PC-3 (cell line): ENCODE measurements at regions not wholly inside any gene's neighbourhood (a gene's known extent, or its start where the extent isn't known, plus 50 kb on each side); places are given as distances from the start of the nearest gene placed in this dataset.

ENCODE experiments used
- ATAC-seq: fragments of 200-7000 bp; cut with Tn5 transposase; 2 replicates; pipeline ENCODE4 v1.9.1; 2020; ENCODE audit warnings: mild to moderate bottlenecking, moderate library complexity
- BruUV-seq: library from RNA; stranded (reverse); fragments of 400-500 nt; replicated peaks from 2 replicates; lab custom pipeline; 2021; lab: Mats Ljungman, UMichigan
- CTCF ChIA-PET: fragments of 300-600 bp; sonication (Branson Sonifier 250); formaldehyde crosslinking; loops from one replicate; lab custom pipeline; 2022; ENCODE audit warnings: antibody characterized with exemption; lab: Charles Lee
- POLR2A ChIA-PET: fragments of 300-600 bp; sonication (Branson Sonifier 250); formaldehyde crosslinking; loops from one replicate; lab custom pipeline; 2022; ENCODE audit warnings: antibody characterized with exemption; ENCODE audit not compliant: unreplicated experiment; lab: Charles Lee
- DNase-seq: peaks from one replicate; pipeline ENCODE4 v3.0.0-alpha.2; 2015
- H2AFZ ChIP-seq: fragments of 300-600 bp; sonication (generic); 2 replicates; pipeline ENCODE4 v1.6.0; 2016; ENCODE audit warnings: antibody characterized with exemption, low read length
- H3F3A ChIP-seq: fragments of 300-600 bp; sonication (generic); one replicate; pipeline ENCODE4 v1.6.0; 2017; ENCODE audit warnings: antibody characterized with exemption, low read length, control low read depth, mild to moderate bottlenecking; ENCODE audit not compliant: unreplicated experiment
- H3K27ac ChIP-seq: fragments of 300-600 bp; sonication (generic); 2 replicates; pipeline ENCODE4 v1.5.1; 2016; ENCODE audit warnings: mild to moderate bottlenecking, low read length
- H3K27me3 ChIP-seq: fragments of 300-600 bp; sonication (generic); 2 replicates; pipeline ENCODE4 v1.6.1; 2016; ENCODE audit warnings: low read length, mixed read lengths
- H3K36me3 ChIP-seq: fragments of 300-600 bp; sonication (generic); 2 replicates; pipeline ENCODE4 v1.6.1; 2016; ENCODE audit warnings: low read depth, mixed run types, low read length, mixed read lengths
- H3K4me1 ChIP-seq: fragments of 300-600 bp; sonication (generic); 2 replicates; pipeline ENCODE4 v1.5.1; 2016; ENCODE audit warnings: low read length; ENCODE audit not compliant: insufficient read depth
- H3K4me2 ChIP-seq: fragments of 300-600 bp; sonication (generic); 2 replicates; pipeline ENCODE4 v1.6.0; 2016; ENCODE audit warnings: low read length
- H3K4me3 ChIP-seq: fragments of 300-600 bp; sonication (generic); 2 replicates; pipeline ENCODE4 v1.5.1; 2016; ENCODE audit warnings: mild to moderate bottlenecking, low read length, mixed read lengths
- H3K79me2 ChIP-seq: fragments of 300-600 bp; sonication (generic); 2 replicates; pipeline ENCODE4 v1.6.1; 2017; ENCODE audit warnings: low read length, mixed read lengths
- H3K9ac ChIP-seq: fragments of 300-600 bp; sonication (generic); 2 replicates; pipeline ENCODE4 v1.6.0; 2016; ENCODE audit warnings: mild to moderate bottlenecking, low read length
- H3K9me2 ChIP-seq: fragments of 300-600 bp; sonication (generic); replicated peaks from 2 replicates; pipeline ENCODE4 v1.6.1; 2016; ENCODE audit warnings: mixed run types, low read length, mixed read lengths
- H3K9me3 ChIP-seq: fragments of 300-600 bp; sonication (generic); 2 replicates; pipeline ENCODE4 v1.6.1; 2016; ENCODE audit warnings: low read length, mixed read lengths
- H4K20me1 ChIP-seq: fragments of 300-600 bp; sonication (generic); 2 replicates; pipeline ENCODE4 v1.6.1; 2016; ENCODE audit warnings: low read length, mixed read lengths
- EZH2 ChIP-seq: fragments of 300-600 bp; sonication (generic); IDR thresholded peaks from one replicate; pipeline ENCODE4 v1.6.1; 2017; ENCODE audit warnings: antibody characterized with exemption, mild to moderate bottlenecking, low read length; ENCODE audit not compliant: unreplicated experiment
- EZH2phosphoT487 ChIP-seq: fragments of 300-600 bp; sonication (generic); IDR thresholded peaks from 2 replicates; pipeline ENCODE4 v1.6.1; 2018; ENCODE audit warnings: mild to moderate bottlenecking, antibody characterized with exemption, low read length, borderline replicate concordance
- intact Hi-C: fragments of 100-400 bp; cut with micrococcal nuclease; formaldehyde crosslinking; loops from 2 replicates; pipeline ENCODE4 v1.9.0; 2023
- TF ChIP-seq, protein P1 (sequence below): fragments of 300-600 bp; sonication (generic); conservative IDR thresholded peaks from 2 replicates; pipeline ENCODE4 v1.5.1; 2017; ENCODE audit warnings: antibody characterized with exemption, low read depth, mild to moderate bottlenecking, low read length

DNA sequence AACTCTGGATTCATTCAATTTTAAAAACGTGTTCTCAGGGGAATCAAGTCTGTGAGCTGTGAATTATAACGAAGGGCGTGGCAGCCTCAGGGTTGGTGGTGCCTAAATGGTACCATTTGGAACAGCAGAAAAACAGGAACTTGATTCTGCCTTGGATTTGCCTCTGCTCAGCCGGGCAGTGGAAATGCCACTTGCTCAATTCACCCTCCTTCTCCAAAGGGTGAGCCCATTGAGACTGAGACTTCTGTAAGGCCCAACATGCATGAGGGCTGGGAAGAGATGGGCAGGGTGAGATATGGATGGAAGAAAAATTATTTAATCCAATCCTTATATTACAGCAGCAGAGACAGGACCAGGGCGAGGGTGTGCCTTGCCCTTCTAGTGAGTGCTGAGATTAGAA lies 107.1 kb upstream of the HABP2 start:
- ChIA-PET CTCF (no interaction called here), POLR2A (no interaction called here)
- Histone ChIP-seq H3K4me3 (no peak overlapping the region), H3K9me3 (no peaks in the 10 kb centered on the region), H3K4me1 (peaks cover 4% of the 10 kb centered on the region; the same call in 1 of the 2 replicates), H2AFZ (no peak overlapping the region), H3K9me2 (no peaks in the 10 kb centered on the region), H3F3A (no peaks in the 10 kb centered on the region), H3K79me2 (no peaks in the 10 kb centered on the region), H3K9ac (no peak overlapping the region), H3K36me3 (no peaks in the 10 kb centered on the region), H3K4me2 (no peak overlapping the region), H4K20me1 (no peaks in the 10 kb centered on the region), H3K27me3 (no peaks in the 10 kb centered on the region), H3K27ac (no peak overlapping the region)
- DNase-seq, result no peak
- no peak for TF ChIP-seq EZH2
- TF ChIP-seq, protein P1, sequence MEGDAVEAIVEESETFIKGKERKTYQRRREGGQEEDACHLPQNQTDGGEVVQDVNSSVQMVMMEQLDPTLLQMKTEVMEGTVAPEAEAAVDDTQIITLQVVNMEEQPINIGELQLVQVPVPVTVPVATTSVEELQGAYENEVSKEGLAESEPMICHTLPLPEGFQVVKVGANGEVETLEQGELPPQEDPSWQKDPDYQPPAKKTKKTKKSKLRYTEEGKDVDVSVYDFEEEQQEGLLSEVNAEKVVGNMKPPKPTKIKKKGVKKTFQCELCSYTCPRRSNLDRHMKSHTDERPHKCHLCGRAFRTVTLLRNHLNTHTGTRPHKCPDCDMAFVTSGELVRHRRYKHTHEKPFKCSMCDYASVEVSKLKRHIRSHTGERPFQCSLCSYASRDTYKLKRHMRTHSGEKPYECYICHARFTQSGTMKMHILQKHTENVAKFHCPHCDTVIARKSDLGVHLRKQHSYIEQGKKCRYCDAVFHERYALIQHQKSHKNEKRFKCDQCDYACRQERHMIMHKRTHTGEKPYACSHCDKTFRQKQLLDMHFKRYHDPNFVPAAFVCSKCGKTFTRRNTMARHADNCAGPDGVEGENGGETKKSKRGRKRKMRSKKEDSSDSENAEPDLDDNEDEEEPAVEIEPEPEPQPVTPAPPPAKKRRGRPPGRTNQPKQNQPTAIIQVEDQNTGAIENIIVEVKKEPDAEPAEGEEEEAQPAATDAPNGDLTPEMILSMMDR, result no peak
- TF ChIP-seq EZH2phosphoT487, result no peak
- ATAC-seq, result no peak
- intact Hi-C loops, result no loop called here
- no TSS peak for BruUV-seq

DNA sequence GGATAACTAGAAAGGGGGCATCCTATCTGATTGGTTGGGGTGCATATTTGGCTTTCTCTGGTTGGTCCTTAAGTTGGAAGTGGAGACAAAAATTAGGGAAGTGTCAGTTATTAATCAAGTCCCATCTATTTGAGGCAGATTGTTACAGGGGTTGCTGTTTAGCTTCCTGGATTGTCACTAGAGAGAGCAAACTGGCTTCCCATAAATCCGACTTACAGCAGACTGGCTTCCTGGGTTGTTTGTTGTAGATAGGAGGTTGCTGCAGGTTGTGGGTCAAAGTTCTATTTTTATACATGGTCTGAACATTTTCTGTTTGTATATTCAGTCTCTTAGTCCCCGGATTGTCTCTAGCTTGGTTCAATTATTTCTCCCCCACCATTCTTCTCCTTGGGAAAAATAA lies 106.1 kb upstream of the HABP2 start:
- intact Hi-C loops, result no loop called here
- no peaks in the 10 kb centered on the region for H3K27me3 ChIP-seq

DNA sequence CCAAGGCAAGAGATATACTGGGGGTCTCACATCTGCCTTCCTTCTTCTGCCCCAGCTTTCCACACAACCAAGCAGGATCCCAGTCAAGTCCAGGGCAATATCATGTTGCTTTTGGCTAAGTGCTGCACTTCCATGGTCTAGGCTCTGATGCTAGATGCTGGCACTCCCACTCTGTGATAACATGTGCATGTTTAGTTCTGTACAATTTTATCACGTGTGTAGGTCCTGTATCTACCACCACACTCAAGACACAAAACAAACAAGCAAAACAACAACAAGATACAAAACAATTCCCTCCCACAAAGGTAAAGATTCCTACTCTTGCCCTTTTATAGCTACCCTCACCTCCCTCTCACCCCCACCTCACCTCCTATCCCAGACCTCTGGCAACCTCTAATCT lies 105.6 kb upstream of the HABP2 start:
- H3K4me3 ChIP-seq, result no peak overlapping the region
- H3K36me3 ChIP-seq, result no peaks in the 10 kb centered on the region
- no peaks in the 10 kb centered on the region for H3F3A ChIP-seq
- no peaks in the 10 kb centered on the region for H3K9me3 ChIP-seq
- TF ChIP-seq EZH2phosphoT487, result no peak
- TF ChIP-seq EZH2, result no peak
- TF ChIP-seq, protein P1, result no peak
- no TSS peak for BruUV-seq
- ChIA-PET POLR2A (no interaction called here), CTCF (no interaction called here)
- no peak overlapping the region for H2AFZ ChIP-seq
- no peaks in the 10 kb centered on the region for H3K9me2 ChIP-seq
- H3K27me3 ChIP-seq, result no peaks in the 10 kb centered on the region
- H3K4me2 ChIP-seq, result no peak overlapping the region
- intact Hi-C loops, result no loop called here
- H3K9ac ChIP-seq, result no peak overlapping the region
- H4K20me1 ChIP-seq, result no peaks in the 10 kb centered on the region
- no peak for DNase-seq
- H3K4me1 ChIP-seq, result peaks cover 4% of the 10 kb centered on the region; the same call in 1 of the 2 replicates
- no peak for ATAC-seq
- H3K79me2 ChIP-seq, result no peaks in the 10 kb centered on the region
- no peak overlapping the region for H3K27ac ChIP-seq

More for the DNA sequence above, 106.1 kb upstream of the HABP2 start:
- DNase-seq (no peak), ATAC-seq (no peak)
- POLR2A ChIA-PET, result no interaction called here
- Histone ChIP-seq H3K4me1 (peaks cover 4% of the 10 kb centered on the region; the same call in 1 of the 2 replicates), H3K9me2 (no peaks in the 10 kb centered on the region), H3K4me3 (no peak overlapping the region), H3K4me2 (no peak overlapping the region), H4K20me1 (no peaks in the 10 kb centered on the region), H3K79me2 (no peaks in the 10 kb centered on the region), H2AFZ (no peak overlapping the region), H3K27ac (no peak overlapping the region), H3K36me3 (no peaks in the 10 kb centered on the region), H3K9me3 (no peaks in the 10 kb centered on the region), H3F3A (no peaks in the 10 kb centered on the region), H3K9ac (no peak overlapping the region)
- CTCF ChIA-PET, result no interaction called here
- no TSS peak for BruUV-seq
- TF ChIP-seq EZH2, result no peak
- TF ChIP-seq, protein P1, result no peak
- TF ChIP-seq EZH2phosphoT487, result no peak
